Fibroblast of lung (primary cell): ENCODE measurements at regions not wholly inside any gene's neighbourhood (a gene's known extent, or its start where the extent isn't known, plus 50 kb on each side); places are given as distances from the start of the nearest gene placed in this dataset.

Source experiments
- EZH2 ChIP-seq: IDR thresholded peaks from 2 replicates; pipeline ENCODE4 v1.5.1; 2012; ENCODE audit warnings: low read length, control low read depth, mild to moderate bottlenecking; ENCODE audit errors: missing control alignments
- TF ChIP-seq, protein P1 (sequence below), 2 donors: IDR thresholded peaks in 1 of 2; conservative IDR thresholded peaks in 1 of 2; 1 replicate in 1 of 2; 2 replicates in 1 of 2; pipeline ENCODE4 v1.5.1; 2011 to 2012; ENCODE audit warnings: low read length in 2 of 2, control low read depth in 1 of 2, inconsistent platforms in 1 of 2, low read depth in 1 of 2, mild to moderate bottlenecking in 1 of 2

DNA sequence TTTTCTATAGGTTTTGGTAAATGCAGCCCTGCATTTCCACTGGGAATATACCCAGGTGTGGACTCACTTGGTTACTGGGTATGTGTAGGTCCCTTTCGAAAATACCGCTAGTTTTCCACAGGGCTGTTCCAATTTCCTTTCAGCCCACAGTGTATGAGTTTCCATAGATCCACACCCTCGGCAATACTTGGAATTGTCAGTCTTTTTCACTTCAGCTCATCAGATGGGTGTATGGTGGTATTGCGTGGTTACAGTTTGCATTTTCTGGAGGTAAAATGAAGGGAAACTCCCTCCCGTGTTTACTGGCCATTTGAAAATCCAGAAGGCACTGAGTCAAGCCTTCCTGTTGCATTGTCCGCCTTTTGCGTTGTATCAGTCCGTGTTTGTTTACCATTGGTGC lies 453.6 kb downstream of the CDH26 start:
- TF ChIP-seq, protein P1, sequence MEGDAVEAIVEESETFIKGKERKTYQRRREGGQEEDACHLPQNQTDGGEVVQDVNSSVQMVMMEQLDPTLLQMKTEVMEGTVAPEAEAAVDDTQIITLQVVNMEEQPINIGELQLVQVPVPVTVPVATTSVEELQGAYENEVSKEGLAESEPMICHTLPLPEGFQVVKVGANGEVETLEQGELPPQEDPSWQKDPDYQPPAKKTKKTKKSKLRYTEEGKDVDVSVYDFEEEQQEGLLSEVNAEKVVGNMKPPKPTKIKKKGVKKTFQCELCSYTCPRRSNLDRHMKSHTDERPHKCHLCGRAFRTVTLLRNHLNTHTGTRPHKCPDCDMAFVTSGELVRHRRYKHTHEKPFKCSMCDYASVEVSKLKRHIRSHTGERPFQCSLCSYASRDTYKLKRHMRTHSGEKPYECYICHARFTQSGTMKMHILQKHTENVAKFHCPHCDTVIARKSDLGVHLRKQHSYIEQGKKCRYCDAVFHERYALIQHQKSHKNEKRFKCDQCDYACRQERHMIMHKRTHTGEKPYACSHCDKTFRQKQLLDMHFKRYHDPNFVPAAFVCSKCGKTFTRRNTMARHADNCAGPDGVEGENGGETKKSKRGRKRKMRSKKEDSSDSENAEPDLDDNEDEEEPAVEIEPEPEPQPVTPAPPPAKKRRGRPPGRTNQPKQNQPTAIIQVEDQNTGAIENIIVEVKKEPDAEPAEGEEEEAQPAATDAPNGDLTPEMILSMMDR (conservative IDR thresholded peaks at IDR 0.05 in 1 of 2, IDR thresholded peaks at IDR 0.05 in 1 of 2; ENCODE audit: low read depth in 1 of 2, low read length in 2 of 2): no peak
- no peak for TF ChIP-seq EZH2
